Right renal cortex interstitium (tissue), 3 donors: ENCODE measurements at regions not wholly inside any gene's neighbourhood (a gene's known extent, or its start where the extent isn't known, plus 50 kb on each side); places are given as distances from the start of the nearest gene placed in this dataset.

Experiments used
- DNase-seq, 3 donors: peaks; one replicate each; pipeline ENCODE4 v3.0.0-alpha.2; 2013; ENCODE audit warnings: low read depth in 3 of 3, low spot score in 2 of 3

GRCh38 chr15:47570451-47570850 is 146.9 kb upstream of the SEMA6D start:
- DNase-seq = no peak

DNA sequence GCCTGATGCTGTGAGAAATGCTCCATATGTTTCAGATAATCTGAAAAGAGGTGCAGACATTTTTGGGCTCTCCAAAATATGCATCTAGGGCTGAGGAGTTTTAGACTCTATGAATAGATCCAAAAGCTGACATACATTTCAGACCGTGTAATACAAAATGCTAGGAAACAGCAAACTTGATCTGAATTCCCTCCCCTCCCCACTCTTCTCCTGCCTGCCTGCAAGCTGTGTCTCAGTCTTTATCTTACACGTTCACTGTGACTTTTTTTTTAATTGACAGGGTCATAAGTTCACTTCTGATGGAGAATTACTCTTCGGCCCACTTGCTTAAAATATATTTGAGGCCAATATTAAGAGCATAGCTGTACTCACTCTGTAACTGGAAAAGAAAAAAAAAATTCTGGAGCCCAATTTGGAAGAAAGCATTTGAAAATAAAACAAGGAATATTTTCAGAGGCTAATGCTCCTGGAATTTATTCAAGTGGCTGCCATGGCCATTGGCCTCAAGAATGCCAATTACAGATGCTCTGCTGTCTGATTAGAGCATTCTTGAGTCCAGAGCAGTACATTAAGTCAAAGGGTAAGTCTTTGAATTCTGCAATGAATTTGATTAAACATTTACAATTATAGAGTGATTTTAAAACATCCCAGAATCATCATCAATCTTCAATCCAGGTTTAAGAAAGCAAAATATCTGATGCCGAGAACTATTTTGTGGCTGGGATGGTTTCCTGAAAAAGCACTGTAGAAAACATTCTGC is 146.2 kb upstream of the SEMA6D start:
- DNase-seq = no peak

DNA sequence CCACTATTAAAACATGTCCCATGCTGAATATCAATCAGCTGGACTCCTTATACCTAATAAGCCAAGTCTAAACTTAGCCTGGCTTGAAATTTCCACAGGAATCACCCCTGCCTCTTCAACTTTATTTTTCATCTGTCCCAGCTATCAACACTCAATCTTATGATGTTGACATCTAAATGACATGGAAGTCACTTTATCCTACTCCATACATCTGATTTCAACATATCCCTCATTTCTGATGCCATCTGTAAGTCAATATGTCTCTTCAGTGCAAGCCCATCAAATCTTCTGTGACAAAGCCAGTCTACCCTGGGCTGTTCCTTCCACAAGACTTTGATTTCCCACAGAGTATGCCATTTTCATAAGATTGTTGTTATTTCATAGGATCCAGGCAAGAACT is 143.6 kb upstream of the SEMA6D start:
- no peak for DNase-seq

GRCh38 chr15:47577000-47577399 is 140.3 kb upstream of the SEMA6D start:
- DNase-seq = no peak

- DNase-seq = no peak
These were observed 139.8 kb upstream of the SEMA6D start for GRCh38 chr15:47577461-47577860.

- DNase-seq = no peak
These were observed 135.1 kb upstream of the SEMA6D start for GRCh38 chr15:47582233-47582632.

- no peak for DNase-seq
These were observed 133.0 kb upstream of the SEMA6D start for GRCh38 chr15:47584316-47584715.

- DNase-seq = no peak
These were observed 130.6 kb upstream of the SEMA6D start for GRCh38 chr15:47586653-47587224.

DNA sequence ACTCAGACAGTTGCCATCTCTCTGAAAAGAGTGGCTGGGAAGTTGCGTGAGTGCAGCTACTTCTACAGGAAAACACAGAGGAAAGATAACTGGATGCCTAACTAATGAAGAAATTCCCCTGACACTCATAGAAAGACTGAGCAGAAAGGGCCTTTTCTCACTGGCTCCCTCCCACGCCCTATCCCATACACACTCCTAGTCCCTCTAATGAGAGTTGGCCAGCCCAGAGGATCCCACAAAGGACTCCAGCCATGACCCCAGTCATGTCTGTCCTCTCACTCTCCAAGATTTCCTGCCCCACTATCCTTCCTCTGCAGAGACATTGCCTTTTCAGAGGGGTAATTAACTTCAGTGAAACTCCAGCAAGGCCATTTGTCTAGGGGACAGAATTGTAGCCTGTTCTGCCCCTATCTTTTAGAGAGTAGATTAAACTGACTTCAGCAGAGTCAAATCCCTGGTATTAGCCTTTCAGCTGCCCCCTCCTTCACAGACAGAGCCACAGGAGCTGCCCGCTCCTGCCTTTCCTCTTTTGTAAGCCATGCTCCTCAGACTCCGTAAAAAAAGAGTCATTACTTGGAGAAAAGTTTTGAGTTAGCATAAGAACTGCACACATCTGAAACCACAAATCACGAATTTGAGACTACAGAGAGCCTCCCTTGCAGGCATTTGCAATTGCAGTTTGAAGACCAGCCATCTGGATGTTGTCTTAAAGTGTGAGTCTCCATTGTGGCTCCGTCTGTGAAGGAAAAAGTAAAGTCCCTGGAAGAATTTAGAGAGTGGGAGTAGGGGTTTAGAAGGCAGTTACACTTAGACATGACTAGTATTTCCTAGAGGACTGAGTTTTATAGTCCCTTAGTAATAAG is 129.1 kb upstream of the SEMA6D start:
- DNase-seq = peak in 2 of 3 donors; percentile 20 to 31

GRCh38 chr15:47588958-47589357 is 128.3 kb upstream of the SEMA6D start:
- DNase-seq = no peak

GRCh38 chr15:47598996-47599395 is 118.3 kb upstream of the SEMA6D start:
- DNase-seq = no peak

GRCh38 chr15:47599806-47600205 is 117.5 kb upstream of the SEMA6D start:
- DNase-seq = no peak

- no peak for DNase-seq
These were observed 115.2 kb upstream of the SEMA6D start for GRCh38 chr15:47602121-47602520.

GRCh38 chr15:47603026-47603425 is 114.3 kb upstream of the SEMA6D start:
- no peak for DNase-seq

GRCh38 chr15:47607695-47608094 is 109.6 kb upstream of the SEMA6D start:
- DNase-seq = no peak

GRCh38 chr15:47609693-47610092 is 107.6 kb upstream of the SEMA6D start:
- no peak for DNase-seq

GRCh38 chr15:47610736-47611135 is 106.6 kb upstream of the SEMA6D start:
- DNase-seq = no peak

DNA sequence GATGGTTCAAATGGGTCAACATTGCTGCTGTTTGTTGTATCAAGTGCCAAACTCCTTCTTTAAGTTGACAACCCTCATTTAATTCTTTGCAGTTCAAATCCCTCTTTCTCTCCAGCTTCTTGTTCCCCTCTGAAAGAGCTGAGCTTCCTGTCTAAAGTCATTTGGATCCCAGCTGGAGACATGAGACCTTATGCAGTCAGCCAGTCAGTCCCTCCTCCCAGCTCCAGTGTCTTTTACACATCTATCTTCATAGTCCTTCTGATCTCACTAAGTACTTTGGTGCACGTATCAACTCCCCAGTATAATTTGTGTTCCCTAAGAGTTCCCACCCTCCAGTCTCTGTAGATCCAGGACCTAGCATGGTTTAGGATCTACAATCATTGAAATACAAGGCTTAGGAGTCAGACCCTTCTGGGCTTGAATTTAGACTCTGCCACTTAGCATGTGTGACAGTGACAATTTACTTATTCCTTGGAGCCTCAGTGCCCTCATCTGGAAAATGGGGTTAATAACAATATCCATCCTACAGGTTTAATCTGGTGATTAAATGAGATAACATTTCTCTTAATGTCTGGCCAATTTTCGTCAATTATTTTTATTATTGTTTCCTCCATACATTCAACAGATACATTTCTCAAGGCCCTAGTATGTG is 102.8 kb upstream of the SEMA6D start:
- DNase-seq = no peak

GRCh38 chr15:47616876-47617275 is 100.4 kb upstream of the SEMA6D start:
- no peak for DNase-seq

GRCh38 chr15:47618241-47618640 is 99.1 kb upstream of the SEMA6D start:
- DNase-seq = no peak
